IMR-90 (cell line): ENCODE measurements at regions not wholly inside any gene's neighbourhood (a gene's known extent, or its start where the extent isn't known, plus 50 kb on each side); places are given as distances from the start of the nearest gene placed in this dataset.

Experiments
- ATAC-seq: fragments of 200-7000 bp; cut with Tn5 transposase; 2 replicates; pipeline ENCODE4 v1.9.1; 2020; ENCODE audit warnings: low read depth, mild to moderate bottlenecking, moderate library complexity
- BruUV-seq: library from RNA; stranded (reverse); fragments of 400-500 nt; replicated peaks from 2 replicates; lab custom pipeline; 2021; lab: Mats Ljungman, UMichigan
- CTCF ChIA-PET: fragments of 300-600 bp; formaldehyde crosslinking; extraction: SDS; loops from one replicate; lab custom pipeline; 2021; ENCODE audit warnings: antibody characterized with exemption; lab: Yijun Ruan, JAX
- POLR2A ChIA-PET: fragments of 300-600 bp; sonication (Branson Sonifier 250); formaldehyde crosslinking; loops from one replicate; lab custom pipeline; 2022; ENCODE audit warnings: antibody characterized with exemption; ENCODE audit not compliant: unreplicated experiment; lab: Charles Lee
- DNase-seq: peaks from one replicate; pipeline ENCODE4 v3.0.0; 2013
- H2AFZ ChIP-seq: replicated peaks from 2 replicates; pipeline ENCODE3; 2013; ENCODE audit warnings: low read length, mild to moderate bottlenecking; ENCODE audit not compliant: poor library complexity
- H2AK5ac ChIP-seq: 2 replicates; pipeline ENCODE4 v1.6.1; 2013; ENCODE audit warnings: low read depth, low read length, inconsistent platforms
- H2AK9ac ChIP-seq: replicated peaks from 2 replicates; pipeline ENCODE3; 2013; ENCODE audit warnings: mild to moderate bottlenecking, low read depth, low read length, moderate library complexity; ENCODE audit not compliant: poor library complexity
- H2BK120ac ChIP-seq: 2 replicates; pipeline ENCODE4 v1.6.1; 2013; ENCODE audit warnings: low read depth, low read length, inconsistent platforms
- H2BK15ac ChIP-seq: 3 replicates; pipeline ENCODE4 v1.6.1; 2013; ENCODE audit warnings: low read depth, low read length, inconsistent platforms
- H2BK20ac ChIP-seq: 2 replicates; pipeline ENCODE4 v1.6.1; 2013; ENCODE audit warnings: low read depth, mild to moderate bottlenecking, inconsistent platforms, low read length, moderate library complexity
- H2BK5ac ChIP-seq: 2 replicates; pipeline ENCODE4 v1.6.1; 2013; ENCODE audit warnings: mild to moderate bottlenecking, low read depth, low read length, inconsistent platforms; ENCODE audit not compliant: poor library complexity, severe bottlenecking
- H3K14ac ChIP-seq: replicated peaks from 2 replicates; pipeline ENCODE4 v1.6.1; 2013; ENCODE audit warnings: low read depth, low read length, inconsistent platforms
- H3K18ac ChIP-seq: 2 replicates; pipeline ENCODE4 v1.6.1; 2013; ENCODE audit warnings: low read depth, low read length, control low read depth
- H3K23ac ChIP-seq: 2 replicates; pipeline ENCODE4 v1.6.1; 2013; ENCODE audit warnings: low read depth, low read length, inconsistent platforms
- H3K27ac ChIP-seq: 2 replicates; pipeline ENCODE4 v1.5.1; 2013; ENCODE audit warnings: mild to moderate bottlenecking, control low read depth, low read length; ENCODE audit not compliant: insufficient read depth
- H3K27me3 ChIP-seq: 2 replicates; pipeline ENCODE4 v1.6.1; 2013; ENCODE audit warnings: low read length; ENCODE audit not compliant: control insufficient read depth, insufficient read depth
- H3K36me3 ChIP-seq: 2 replicates; pipeline ENCODE4 v1.6.1; 2013; ENCODE audit warnings: low read length, mixed read lengths; ENCODE audit not compliant: control insufficient read depth, insufficient read depth
- H3K4ac ChIP-seq: 2 replicates; pipeline ENCODE4 v1.6.1; 2013; ENCODE audit warnings: low read depth, low read length, inconsistent platforms
- H3K4me1 ChIP-seq: 2 replicates; pipeline ENCODE4 v1.6.1; 2013; ENCODE audit warnings: low read length, mixed read lengths; ENCODE audit not compliant: control insufficient read depth, insufficient read depth
- H3K4me2 ChIP-seq: 2 replicates; pipeline ENCODE4 v1.6.1; 2013; ENCODE audit warnings: low read depth, mild to moderate bottlenecking, control low read depth, low read length, moderate library complexity
- H3K4me3 ChIP-seq: 2 replicates; pipeline ENCODE4 v1.5.1; 2013; ENCODE audit warnings: low read depth, mild to moderate bottlenecking, control low read depth, low read length, moderate library complexity; ENCODE audit not compliant: insufficient read depth
- H3K56ac ChIP-seq: 2 replicates; pipeline ENCODE4 v1.6.1; 2013; ENCODE audit warnings: low read length, inconsistent platforms; ENCODE audit not compliant: insufficient read depth; ENCODE audit errors: extremely low read depth
- H3K79me1 ChIP-seq, 2 experiments: 2 replicates each; pipeline ENCODE4 v1.6.1; 2013; ENCODE audit warnings: low read length in 2 of 2, inconsistent platforms in 1 of 2, low read depth in 1 of 2
- H3K9ac ChIP-seq: 2 replicates; pipeline ENCODE4 v1.6.1; 2013; ENCODE audit warnings: low read depth, low read length, control low read depth
- H3K9me1 ChIP-seq: 2 replicates; pipeline ENCODE4 v1.6.1; 2013; ENCODE audit warnings: low read length, inconsistent platforms; ENCODE audit not compliant: insufficient read depth
- H3K9me3 ChIP-seq: 2 replicates; pipeline ENCODE4 v1.6.1; 2013; ENCODE audit warnings: low read length; ENCODE audit not compliant: control insufficient read depth, insufficient read depth
- H4K20me1 ChIP-seq: 2 replicates; pipeline ENCODE4 v1.6.1; 2013; ENCODE audit warnings: low read length, inconsistent platforms; ENCODE audit not compliant: insufficient read depth
- H4K5ac ChIP-seq: 2 replicates; pipeline ENCODE4 v1.6.1; 2013; ENCODE audit warnings: mild to moderate bottlenecking, low read depth, low read length, control low read depth
- H4K8ac ChIP-seq, 2 experiments: 2 replicates each; pipeline ENCODE4 v1.6.1; 2013; ENCODE audit warnings: low read depth in 2 of 2, low read length in 2 of 2, control low read depth in 1 of 2, inconsistent platforms in 1 of 2
- H4K91ac ChIP-seq: 2 replicates; pipeline ENCODE4 v1.6.1; 2013; ENCODE audit warnings: low read depth, low read length, inconsistent platforms; ENCODE audit not compliant: insufficient read depth
- BHLHE40 ChIP-seq: fragments of 150-350 bp; IDR thresholded peaks from 2 replicates; pipeline ENCODE4 v1.6.1; 2016; ENCODE audit warnings: mild to moderate bottlenecking, low read depth, low read length
- CEBPB ChIP-seq: IDR thresholded peaks from 2 replicates; pipeline ENCODE4 v1.6.1; 2012; ENCODE audit warnings: low read depth, low read length, improper control_type of control experiment
- CHD1 ChIP-seq: IDR thresholded peaks from 2 replicates; pipeline ENCODE4 v1.6.1; 2012; ENCODE audit warnings: low read depth, low read length, improper control_type of control experiment
- FOS ChIP-seq: fragments of 150-350 bp; IDR thresholded peaks from 2 replicates; pipeline ENCODE4 v1.6.1; 2016; ENCODE audit warnings: low read depth, low read length
- MAFK ChIP-seq: IDR thresholded peaks from 2 replicates; pipeline ENCODE4 v1.6.1; 2012; ENCODE audit warnings: low read depth, low read length, improper control_type of control experiment
- MAZ ChIP-seq: IDR thresholded peaks from 2 replicates; pipeline ENCODE4 v1.6.1; 2012; ENCODE audit warnings: low read depth, mild to moderate bottlenecking, low read length, improper control_type of control experiment, moderate library complexity, borderline replicate concordance
- MXI1 ChIP-seq: IDR thresholded peaks from 2 replicates; pipeline ENCODE4 v1.6.1; 2012; ENCODE audit warnings: low read depth, mild to moderate bottlenecking, low read length, moderate library complexity, borderline replicate concordance
- NFE2L2 ChIP-seq: fragments of 150-350 bp; IDR thresholded peaks from 2 replicates; pipeline ENCODE4 v1.6.1; 2016; ENCODE audit warnings: low read depth, mild to moderate bottlenecking, low read length
- POLR2A ChIP-seq: IDR thresholded peaks from 2 replicates; pipeline ENCODE4 v1.6.1; 2012; ENCODE audit warnings: mild to moderate bottlenecking, low read depth, low read length
- RAD21 ChIP-seq: IDR thresholded peaks from 2 replicates; pipeline ENCODE4 v1.6.1; 2012; ENCODE audit warnings: low read length, improper control_type of control experiment
- RCOR1 ChIP-seq: IDR thresholded peaks from 2 replicates; pipeline ENCODE4 v1.6.1; 2012; ENCODE audit warnings: mild to moderate bottlenecking, low read length, improper control_type of control experiment; ENCODE audit not compliant: insufficient replicate concordance
- RFX5 ChIP-seq: IDR thresholded peaks from 2 replicates; pipeline ENCODE4 v1.8.0; 2012; ENCODE audit warnings: low read depth, mild to moderate bottlenecking, low read length, moderate library complexity
- SMC3 ChIP-seq: fragments of 150-350 bp; IDR thresholded peaks from 2 replicates; pipeline ENCODE4 v1.6.1; 2016; ENCODE audit warnings: low read depth, mild to moderate bottlenecking, antibody characterized with exemption, low read length, moderate library complexity
- dilution Hi-C: fragments of 300-500 bp; cut with HindIII; formaldehyde crosslinking; loops from one replicate; pipeline ENCODE4 v1.14.3; 2018; ENCODE audit warnings: low sequenced_read_pairs; ENCODE audit not compliant: unreplicated experiment
- in situ Hi-C: fragments of 300-500 bp; cut with MboI; formaldehyde crosslinking; loops from 3 replicates; pipeline ENCODE4 v1.14.3; 2019; ENCODE audit warnings: low sequenced_read_pairs, inconsistent platforms, mixed read lengths
- intact Hi-C: fragments of 100-400 bp; cut with micrococcal nuclease; formaldehyde crosslinking; loops from 2 replicates; pipeline ENCODE4 v1.10.0; 2022
- TF ChIP-seq, protein P1 (sequence below): conservative IDR thresholded peaks from 2 replicates; pipeline ENCODE4 v1.5.1; 2012; ENCODE audit warnings: mild to moderate bottlenecking, low read depth, low read length, improper control_type of control experiment
- TF ChIP-seq, protein P2 (sequence below): fragments of 150-350 bp; IDR thresholded peaks from 2 replicates; pipeline ENCODE4 v1.6.1; 2017; ENCODE audit warnings: mild to moderate bottlenecking, antibody characterized with exemption, low read length, low read depth
- TF ChIP-seq, protein P3 (sequence below): fragments of 150-350 bp; IDR thresholded peaks from 2 replicates; pipeline ENCODE4 v1.6.1; 2016; ENCODE audit warnings: low read depth, mild to moderate bottlenecking, low read length, moderate library complexity, borderline replicate concordance

DNA sequence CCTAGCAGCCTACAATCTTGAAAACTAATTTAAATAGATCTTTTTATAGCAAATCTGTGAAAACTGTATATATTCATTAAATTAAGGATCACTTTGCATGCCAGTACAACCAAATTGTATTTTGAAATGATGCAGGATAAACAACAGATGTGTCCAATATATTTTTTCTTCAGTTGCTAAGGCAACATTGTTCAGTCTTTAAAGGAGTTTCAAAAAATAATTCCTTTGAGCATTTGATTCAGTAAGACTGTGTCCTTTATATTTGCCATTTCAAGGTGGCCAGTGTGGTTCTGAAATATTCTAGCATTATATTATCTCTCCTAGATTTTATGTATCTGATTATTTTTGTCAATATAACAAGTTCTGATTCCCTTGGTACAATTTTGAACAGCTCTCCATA, 254.7 kb downstream of the PLOD2 start:
- CTCF ChIA-PET, result no interaction called here

More for the DNA sequence above, 254.7 kb downstream of the PLOD2 start:
- no peak for ATAC-seq
- no peak overlapping the region for H2BK5ac ChIP-seq
- no TSS peak for BruUV-seq
- no peak overlapping the region for H3K4ac ChIP-seq
- dilution Hi-C loops, result no loop called here
- H3K4me3 ChIP-seq, result no peak overlapping the region
- no peak overlapping the region for H2BK15ac ChIP-seq
- no peak overlapping the region for H2AK5ac ChIP-seq
- H3K9me3 ChIP-seq, result no peaks in the 10 kb centered on the region
- TF ChIP-seq, protein P1, sequence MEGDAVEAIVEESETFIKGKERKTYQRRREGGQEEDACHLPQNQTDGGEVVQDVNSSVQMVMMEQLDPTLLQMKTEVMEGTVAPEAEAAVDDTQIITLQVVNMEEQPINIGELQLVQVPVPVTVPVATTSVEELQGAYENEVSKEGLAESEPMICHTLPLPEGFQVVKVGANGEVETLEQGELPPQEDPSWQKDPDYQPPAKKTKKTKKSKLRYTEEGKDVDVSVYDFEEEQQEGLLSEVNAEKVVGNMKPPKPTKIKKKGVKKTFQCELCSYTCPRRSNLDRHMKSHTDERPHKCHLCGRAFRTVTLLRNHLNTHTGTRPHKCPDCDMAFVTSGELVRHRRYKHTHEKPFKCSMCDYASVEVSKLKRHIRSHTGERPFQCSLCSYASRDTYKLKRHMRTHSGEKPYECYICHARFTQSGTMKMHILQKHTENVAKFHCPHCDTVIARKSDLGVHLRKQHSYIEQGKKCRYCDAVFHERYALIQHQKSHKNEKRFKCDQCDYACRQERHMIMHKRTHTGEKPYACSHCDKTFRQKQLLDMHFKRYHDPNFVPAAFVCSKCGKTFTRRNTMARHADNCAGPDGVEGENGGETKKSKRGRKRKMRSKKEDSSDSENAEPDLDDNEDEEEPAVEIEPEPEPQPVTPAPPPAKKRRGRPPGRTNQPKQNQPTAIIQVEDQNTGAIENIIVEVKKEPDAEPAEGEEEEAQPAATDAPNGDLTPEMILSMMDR, result no peak
- TF ChIP-seq SMC3 (no peak), FOS (no peak), CEBPB (no peak), MXI1 (no peak), MAFK (no peak), RFX5 (no peak), RCOR1 (no peak), POLR2A (no peak), BHLHE40 (no peak), NFE2L2 (no peak), CHD1 (no peak), RAD21 (no peak), MAZ (no peak)
- TF ChIP-seq, protein P2, sequence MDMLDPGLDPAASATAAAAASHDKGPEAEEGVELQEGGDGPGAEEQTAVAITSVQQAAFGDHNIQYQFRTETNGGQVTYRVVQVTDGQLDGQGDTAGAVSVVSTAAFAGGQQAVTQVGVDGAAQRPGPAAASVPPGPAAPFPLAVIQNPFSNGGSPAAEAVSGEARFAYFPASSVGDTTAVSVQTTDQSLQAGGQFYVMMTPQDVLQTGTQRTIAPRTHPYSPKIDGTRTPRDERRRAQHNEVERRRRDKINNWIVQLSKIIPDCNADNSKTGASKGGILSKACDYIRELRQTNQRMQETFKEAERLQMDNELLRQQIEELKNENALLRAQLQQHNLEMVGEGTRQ, result no peak
- TF ChIP-seq, protein P3, sequence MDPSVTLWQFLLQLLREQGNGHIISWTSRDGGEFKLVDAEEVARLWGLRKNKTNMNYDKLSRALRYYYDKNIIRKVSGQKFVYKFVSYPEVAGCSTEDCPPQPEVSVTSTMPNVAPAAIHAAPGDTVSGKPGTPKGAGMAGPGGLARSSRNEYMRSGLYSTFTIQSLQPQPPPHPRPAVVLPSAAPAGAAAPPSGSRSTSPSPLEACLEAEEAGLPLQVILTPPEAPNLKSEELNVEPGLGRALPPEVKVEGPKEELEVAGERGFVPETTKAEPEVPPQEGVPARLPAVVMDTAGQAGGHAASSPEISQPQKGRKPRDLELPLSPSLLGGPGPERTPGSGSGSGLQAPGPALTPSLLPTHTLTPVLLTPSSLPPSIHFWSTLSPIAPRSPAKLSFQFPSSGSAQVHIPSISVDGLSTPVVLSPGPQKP, result no peak
- H2AFZ ChIP-seq, result no peak overlapping the region
- no peaks in the 10 kb centered on the region for H3K27me3 ChIP-seq
- H2AK9ac ChIP-seq, result no peak overlapping the region
- POLR2A ChIA-PET, result no interaction called here
- no peak overlapping the region for H4K8ac ChIP-seq
- H3K23ac ChIP-seq, result no peak overlapping the region
- no peak overlapping the region for H3K9ac ChIP-seq
- intact Hi-C loops, result no loop called here
- no peak overlapping the region for H3K27ac ChIP-seq
- no peak overlapping the region for H2BK120ac ChIP-seq
- H4K20me1 ChIP-seq, result no peaks in the 10 kb centered on the region
- H3K56ac ChIP-seq, result no peak overlapping the region
- no peaks in the 10 kb centered on the region for H3K79me1 ChIP-seq
- H4K5ac ChIP-seq, result no peak overlapping the region
- H3K9me1 ChIP-seq, result no peaks in the 10 kb centered on the region
- H2BK20ac ChIP-seq, result no peak overlapping the region
- no peaks in the 10 kb centered on the region for H3K4me1 ChIP-seq
- H4K91ac ChIP-seq, result no peak overlapping the region
- DNase-seq, result no peak
- no peak overlapping the region for H3K4me2 ChIP-seq
- H3K18ac ChIP-seq, result no peak overlapping the region
- in situ Hi-C loops, result no loop called here
- no peak overlapping the region for H3K14ac ChIP-seq
- no peaks in the 10 kb centered on the region for H3K36me3 ChIP-seq
